ENCODE measurements at regions not wholly inside any gene's neighbourhood (a gene's known extent, or its start where the extent isn't known, plus 50 kb on each side); places are given as distances from the start of the nearest gene placed in this dataset.

DNA sequence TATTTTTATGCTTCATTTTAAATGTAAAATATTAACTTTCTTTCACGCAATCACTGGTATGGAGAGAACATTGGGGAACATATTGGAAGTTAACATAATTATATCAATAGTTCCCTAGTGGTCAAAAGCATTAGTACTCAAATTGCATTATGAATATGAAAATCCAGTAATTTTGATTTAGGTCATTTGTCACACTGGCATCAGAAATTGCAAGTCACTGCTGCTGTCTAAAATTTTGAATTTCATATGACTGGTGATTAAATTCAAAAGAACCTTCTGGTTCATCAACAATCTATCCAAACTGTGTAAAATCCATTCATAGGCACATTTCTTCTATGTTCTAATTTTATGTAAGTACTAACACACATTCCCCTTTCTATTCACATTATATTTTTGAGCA lies 2235.7 kb upstream of the PCDH20 start (continued):
- TF ChIP-seq, protein P1, sequence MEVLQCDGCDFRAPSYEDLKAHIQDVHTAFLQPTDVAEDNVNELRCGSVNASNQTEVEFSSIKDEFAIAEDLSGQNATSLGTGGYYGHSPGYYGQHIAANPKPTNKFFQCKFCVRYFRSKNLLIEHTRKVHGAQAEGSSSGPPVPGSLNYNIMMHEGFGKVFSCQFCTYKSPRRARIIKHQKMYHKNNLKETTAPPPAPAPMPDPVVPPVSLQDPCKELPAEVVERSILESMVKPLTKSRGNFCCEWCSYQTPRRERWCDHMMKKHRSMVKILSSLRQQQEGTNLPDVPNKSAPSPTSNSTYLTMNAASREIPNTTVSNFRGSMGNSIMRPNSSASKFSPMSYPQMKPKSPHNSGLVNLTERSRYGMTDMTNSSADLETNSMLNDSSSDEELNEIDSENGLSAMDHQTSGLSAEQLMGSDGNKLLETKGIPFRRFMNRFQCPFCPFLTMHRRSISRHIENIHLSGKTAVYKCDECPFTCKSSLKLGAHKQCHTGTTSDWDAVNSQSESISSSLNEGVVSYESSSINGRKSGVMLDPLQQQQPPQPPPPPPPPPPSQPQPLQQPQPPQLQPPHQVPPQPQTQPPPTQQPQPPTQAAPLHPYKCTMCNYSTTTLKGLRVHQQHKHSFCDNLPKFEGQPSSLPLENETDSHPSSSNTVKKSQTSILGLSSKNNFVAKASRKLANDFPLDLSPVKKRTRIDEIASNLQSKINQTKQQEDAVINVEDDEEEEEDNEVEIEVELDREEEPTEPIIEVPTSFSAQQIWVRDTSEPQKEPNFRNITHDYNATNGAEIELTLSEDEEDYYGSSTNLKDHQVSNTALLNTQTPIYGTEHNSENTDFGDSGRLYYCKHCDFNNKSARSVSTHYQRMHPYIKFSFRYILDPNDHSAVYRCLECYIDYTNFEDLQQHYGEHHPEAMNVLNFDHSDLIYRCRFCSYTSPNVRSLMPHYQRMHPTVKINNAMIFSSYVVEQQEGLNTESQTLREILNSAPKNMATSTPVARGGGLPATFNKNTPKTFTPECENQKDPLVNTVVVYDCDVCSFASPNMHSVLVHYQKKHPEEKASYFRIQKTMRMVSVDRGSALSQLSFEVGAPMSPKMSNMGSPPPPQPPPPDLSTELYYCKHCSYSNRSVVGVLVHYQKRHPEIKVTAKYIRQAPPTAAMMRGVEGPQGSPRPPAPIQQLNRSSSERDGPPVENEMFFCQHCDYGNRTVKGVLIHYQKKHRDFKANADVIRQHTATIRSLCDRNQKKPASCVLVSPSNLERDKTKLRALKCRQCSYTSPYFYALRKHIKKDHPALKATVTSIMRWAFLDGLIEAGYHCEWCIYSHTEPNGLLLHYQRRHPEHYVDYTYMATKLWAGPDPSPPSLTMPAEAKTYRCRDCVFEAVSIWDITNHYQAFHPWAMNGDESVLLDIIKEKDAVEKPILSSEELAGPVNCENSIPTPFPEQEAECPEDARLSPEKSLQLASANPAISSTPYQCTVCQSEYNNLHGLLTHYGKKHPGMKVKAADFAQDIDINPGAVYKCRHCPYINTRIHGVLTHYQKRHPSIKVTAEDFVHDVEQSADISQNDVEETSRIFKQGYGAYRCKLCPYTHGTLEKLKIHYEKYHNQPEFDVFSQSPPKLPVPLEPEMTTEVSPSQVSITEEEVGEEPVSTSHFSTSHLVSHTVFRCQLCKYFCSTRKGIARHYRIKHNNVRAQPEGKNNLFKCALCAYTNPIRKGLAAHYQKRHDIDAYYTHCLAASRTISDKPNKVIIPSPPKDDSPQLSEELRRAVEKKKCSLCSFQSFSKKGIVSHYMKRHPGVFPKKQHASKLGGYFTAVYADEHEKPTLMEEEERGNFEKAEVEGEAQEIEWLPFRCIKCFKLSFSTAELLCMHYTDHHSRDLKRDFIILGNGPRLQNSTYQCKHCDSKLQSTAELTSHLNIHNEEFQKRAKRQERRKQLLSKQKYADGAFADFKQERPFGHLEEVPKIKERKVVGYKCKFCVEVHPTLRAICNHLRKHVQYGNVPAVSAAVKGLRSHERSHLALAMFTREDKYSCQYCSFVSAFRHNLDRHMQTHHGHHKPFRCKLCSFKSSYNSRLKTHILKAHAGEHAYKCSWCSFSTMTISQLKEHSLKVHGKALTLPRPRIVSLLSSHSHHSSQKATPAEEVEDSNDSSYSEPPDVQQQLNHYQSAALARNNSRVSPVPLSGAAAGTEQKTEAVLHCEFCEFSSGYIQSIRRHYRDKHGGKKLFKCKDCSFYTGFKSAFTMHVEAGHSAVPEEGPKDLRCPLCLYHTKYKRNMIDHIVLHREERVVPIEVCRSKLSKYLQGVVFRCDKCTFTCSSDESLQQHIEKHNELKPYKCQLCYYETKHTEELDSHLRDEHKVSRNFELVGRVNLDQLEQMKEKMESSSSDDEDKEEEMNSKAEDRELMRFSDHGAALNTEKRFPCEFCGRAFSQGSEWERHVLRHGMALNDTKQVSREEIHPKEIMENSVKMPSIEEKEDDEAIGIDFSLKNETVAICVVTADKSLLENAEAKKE (CRISPR knock-in tag; IDR thresholded peaks at IDR 0.05) = no peak
- no peak for TF ChIP-seq EZH2phosphoT487 (IDR thresholded peaks at IDR 0.05; ENCODE audit: unreplicated experiment)
- no peak for TF ChIP-seq POLR2AphosphoS5 (IDR thresholded peaks at IDR 0.05; ENCODE audit: low read depth)

GRCh38 chr13:63643543-63643942 lies 2227.9 kb upstream of the PCDH20 start:
- H4K20me1 ChIP-seq (replicated peaks; ENCODE audit: insufficient read depth) = no peaks in the 10 kb centered on the region
- H3K4me3 Mint-ChIP-seq = no peak overlapping the region
- H3K27ac Mint-ChIP-seq = no peak overlapping the region
- no peaks in the 10 kb centered on the region for H3K27me3 ChIP-seq (ENCODE audit: insufficient read depth)
- H3K27ac ChIP-seq (ENCODE audit: low read depth) = no peak overlapping the region
- H3K4me3 ChIP-seq = no peak overlapping the region
- no peaks in the 10 kb centered on the region for H3K4me1 ChIP-seq (ENCODE audit: insufficient read depth)
- DNase-seq (ENCODE audit: low spot score) (no peak), ATAC-seq (no peak)
- H3K36me3 Mint-ChIP-seq (ENCODE audit: low read depth) = no peaks in the 10 kb centered on the region
- no peaks in the 10 kb centered on the region for H3K27me3 Mint-ChIP-seq (ENCODE audit: insufficient read depth, low read depth, poor library complexity)
- no peaks in the 10 kb centered on the region for H3K9me3 Mint-ChIP-seq
- H3K79me2 ChIP-seq (replicated peaks; ENCODE audit: insufficient read depth) = no peaks in the 10 kb centered on the region
- TF ChIP-seq, protein P2, sequence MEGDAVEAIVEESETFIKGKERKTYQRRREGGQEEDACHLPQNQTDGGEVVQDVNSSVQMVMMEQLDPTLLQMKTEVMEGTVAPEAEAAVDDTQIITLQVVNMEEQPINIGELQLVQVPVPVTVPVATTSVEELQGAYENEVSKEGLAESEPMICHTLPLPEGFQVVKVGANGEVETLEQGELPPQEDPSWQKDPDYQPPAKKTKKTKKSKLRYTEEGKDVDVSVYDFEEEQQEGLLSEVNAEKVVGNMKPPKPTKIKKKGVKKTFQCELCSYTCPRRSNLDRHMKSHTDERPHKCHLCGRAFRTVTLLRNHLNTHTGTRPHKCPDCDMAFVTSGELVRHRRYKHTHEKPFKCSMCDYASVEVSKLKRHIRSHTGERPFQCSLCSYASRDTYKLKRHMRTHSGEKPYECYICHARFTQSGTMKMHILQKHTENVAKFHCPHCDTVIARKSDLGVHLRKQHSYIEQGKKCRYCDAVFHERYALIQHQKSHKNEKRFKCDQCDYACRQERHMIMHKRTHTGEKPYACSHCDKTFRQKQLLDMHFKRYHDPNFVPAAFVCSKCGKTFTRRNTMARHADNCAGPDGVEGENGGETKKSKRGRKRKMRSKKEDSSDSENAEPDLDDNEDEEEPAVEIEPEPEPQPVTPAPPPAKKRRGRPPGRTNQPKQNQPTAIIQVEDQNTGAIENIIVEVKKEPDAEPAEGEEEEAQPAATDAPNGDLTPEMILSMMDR (conservative IDR thresholded peaks at IDR 0.05; ENCODE audit: low read depth in 2 of 2) = no peak
- TF ChIP-seq EZH2 (IDR thresholded peaks at IDR 0.05; ENCODE audit: low read depth, unreplicated experiment) (no peak), CREB1 (CRISPR knock-in tag; IDR thresholded peaks at IDR 0.05; ENCODE audit: low read depth) (no peak), ZNF114 (CRISPR knock-in tag; IDR thresholded peaks at IDR 0.05) (no peak)
- no peak overlapping the region for H2AFZ ChIP-seq
- H3K4me2 ChIP-seq = no peak overlapping the region
- H3K36me3 ChIP-seq (ENCODE audit: insufficient read depth) = no peaks in the 10 kb centered on the region
- H3K9me2 ChIP-seq (ENCODE audit: insufficient read depth) = no peaks in the 10 kb centered on the region
- no peaks in the 10 kb centered on the region for H3F3A ChIP-seq (replicated peaks; ENCODE audit: low read depth)
- no peaks in the 10 kb centered on the region for H3K4me1 Mint-ChIP-seq

Measured in GM23338 (cell line).